ENCODE measurements at regions not wholly inside any gene's neighbourhood (a gene's known extent, or its start where the extent isn't known, plus 50 kb on each side); places are given as distances from the start of the nearest gene placed in this dataset.

GRCh38 chr6:80641591-80641990 is 535.1 kb downstream of the BCKDHB start:
- TF ChIP-seq SIN3A (IDR thresholded peaks at IDR 0.05; ENCODE audit: borderline replicate concordance, insufficient read depth, low read length) (no peak), TAF1 (IDR thresholded peaks at IDR 0.05; ENCODE audit: borderline replicate concordance, insufficient read depth, low read length) (no peak), POLR2AphosphoS5 (IDR thresholded peaks at IDR 0.05; ENCODE audit: low read depth, low read length) (no peak), REST (IDR thresholded peaks at IDR 0.05; ENCODE audit: insufficient read depth in 1 of 2, low read depth in 2 of 2, low read length in 2 of 2) (no peak), FOXP2 (optimal IDR thresholded peaks at IDR 0.05; ENCODE audit: borderline replicate concordance, extremely low read depth, extremely low read length, insufficient read depth) (no peak)

GRCh38 chr6:80640176-80640575 is 533.7 kb downstream of the BCKDHB start:
- TF ChIP-seq FOXP2 (optimal IDR thresholded peaks at IDR 0.05; ENCODE audit: borderline replicate concordance, extremely low read depth, extremely low read length, insufficient read depth) (no peak), TAF1 (IDR thresholded peaks at IDR 0.05; ENCODE audit: borderline replicate concordance, insufficient read depth, low read length) (no peak), REST (IDR thresholded peaks at IDR 0.05; ENCODE audit: insufficient read depth in 1 of 2, low read depth in 2 of 2, low read length in 2 of 2) (no peak), POLR2AphosphoS5 (IDR thresholded peaks at IDR 0.05; ENCODE audit: low read depth, low read length) (no peak), SIN3A (IDR thresholded peaks at IDR 0.05; ENCODE audit: borderline replicate concordance, insufficient read depth, low read length) (no peak)

- TF ChIP-seq REST (IDR thresholded peaks at IDR 0.05; ENCODE audit: insufficient read depth in 1 of 2, low read depth in 2 of 2, low read length in 2 of 2) (no peak), FOXP2 (optimal IDR thresholded peaks at IDR 0.05; ENCODE audit: borderline replicate concordance, extremely low read depth, extremely low read length, insufficient read depth) (peak; percentile 45), SIN3A (IDR thresholded peaks at IDR 0.05; ENCODE audit: borderline replicate concordance, insufficient read depth, low read length) (no peak)
Measured at GRCh38 chr6:80639181-80639629, 532.7 kb downstream of the BCKDHB start.

- peak; percentile 14; the same call in 1 of the 2 replicates for TF ChIP-seq POLR2AphosphoS5 (IDR thresholded peaks at IDR 0.05; ENCODE audit: low read depth, low read length)
- peak in 1 of 2 experiments; percentile 76; a peak in 2 of 4 replicates for TF ChIP-seq REST (IDR thresholded peaks at IDR 0.05; ENCODE audit: insufficient read depth in 1 of 2, low read depth in 2 of 2, low read length in 2 of 2)
- no peak for TF ChIP-seq TAF1 (IDR thresholded peaks at IDR 0.05; ENCODE audit: borderline replicate concordance, insufficient read depth, low read length)
- peak; percentile 75; the same call in 1 of the 2 replicates for TF ChIP-seq SIN3A (IDR thresholded peaks at IDR 0.05; ENCODE audit: borderline replicate concordance, insufficient read depth, low read length)
- TF ChIP-seq FOXP2 (optimal IDR thresholded peaks at IDR 0.05; ENCODE audit: borderline replicate concordance, extremely low read depth, extremely low read length, insufficient read depth): peak; percentile 47
Measured at GRCh38 chr6:80638213-80639055, 532.0 kb downstream of the BCKDHB start.

All from PFSK-1 (cell line).